CD8-positive, alpha-beta memory T cell (primary cell): ENCODE measurements at regions not wholly inside any gene's neighbourhood (a gene's known extent, or its start where the extent isn't known, plus 50 kb on each side); places are given as distances from the start of the nearest gene placed in this dataset.

Source experiments
- CTCF ChIA-PET: fragments of 350-600 bp; sonication (Branson Sonifier 250); formaldehyde crosslinking; loops from one replicate; lab custom pipeline; 2021; ENCODE audit warnings: antibody characterized with exemption; lab: Charles Lee
- POLR2A ChIA-PET: fragments of 350-600 bp; sonication (Branson Sonifier 250); formaldehyde crosslinking; loops from one replicate; lab custom pipeline; 2021; ENCODE audit warnings: antibody characterized with exemption; lab: Charles Lee
- DNase-seq, 5 donors: peaks; one replicate each; pipeline versions ENCODE4 v3.0.0 to v3.0.0-alpha.2; 2020 to 2022; ENCODE audit warnings: mixed read lengths in 1 of 5
- H3K27ac ChIP-seq: one replicate; pipeline ENCODE4 v1.7.0; 2013; ENCODE audit warnings: low read depth, mild to moderate bottlenecking, low read length, moderate library complexity
- H3K27me3 ChIP-seq: 2 replicates; pipeline ENCODE4 v1.7.0; 2013; ENCODE audit warnings: low read length, mild to moderate bottlenecking; ENCODE audit not compliant: insufficient read depth, poor library complexity, severe bottlenecking
- H3K36me3 ChIP-seq: 2 replicates; pipeline ENCODE4 v1.7.0; 2013; ENCODE audit warnings: mild to moderate bottlenecking, low read length, moderate library complexity; ENCODE audit not compliant: insufficient read depth
- H3K4me1 ChIP-seq: 2 replicates; pipeline ENCODE4 v1.7.0; 2013; ENCODE audit warnings: mild to moderate bottlenecking, low read length, moderate library complexity; ENCODE audit not compliant: insufficient read depth
- H3K4me3 ChIP-seq: 2 replicates; pipeline ENCODE4 v1.7.0; 2013; ENCODE audit warnings: mild to moderate bottlenecking, low read length
- H3K9me3 ChIP-seq: 2 replicates; pipeline ENCODE4 v1.7.0; 2013; ENCODE audit warnings: mild to moderate bottlenecking, low read length
- H3K27ac Mint-ChIP-seq, 8 donors: one replicate each; pipeline ENCODE4 v1.8.0; 2020 to 2021; ENCODE audit warnings: mixed read lengths in 8 of 8, mild to moderate bottlenecking in 6 of 8, inconsistent platforms in 3 of 8, moderate library complexity in 3 of 8
- H3K27me3 Mint-ChIP-seq, 2 donors: one replicate each; pipeline ENCODE4 v1.8.0; 2020 to 2021; ENCODE audit warnings: mixed read lengths in 2 of 2, mild to moderate bottlenecking in 1 of 2, moderate library complexity in 1 of 2
- H3K36me3 Mint-ChIP-seq, 3 donors: one replicate each; pipeline ENCODE4 v1.8.0; 2020 to 2021; ENCODE audit warnings: mixed read lengths in 3 of 3, inconsistent platforms in 1 of 3, mild to moderate bottlenecking in 1 of 3
- H3K4me1 Mint-ChIP-seq, 3 donors: one replicate each; pipeline ENCODE4 v1.8.0; 2020 to 2021; ENCODE audit warnings: mixed read lengths in 3 of 3, inconsistent platforms in 1 of 3, mild to moderate bottlenecking in 1 of 3
- H3K4me3 Mint-ChIP-seq, 7 donors: one replicate each; pipeline ENCODE4 v1.8.0; 2020 to 2021; ENCODE audit warnings: mixed read lengths in 7 of 7, mild to moderate bottlenecking in 6 of 7, moderate library complexity in 4 of 7, inconsistent platforms in 2 of 7
- H3K9me3 Mint-ChIP-seq, 5 donors: one replicate each; pipeline ENCODE4 v1.8.0; 2020 to 2022; ENCODE audit warnings: mixed read lengths in 5 of 5, mild to moderate bottlenecking in 3 of 5, moderate library complexity in 2 of 5, inconsistent platforms in 1 of 5

DNA sequence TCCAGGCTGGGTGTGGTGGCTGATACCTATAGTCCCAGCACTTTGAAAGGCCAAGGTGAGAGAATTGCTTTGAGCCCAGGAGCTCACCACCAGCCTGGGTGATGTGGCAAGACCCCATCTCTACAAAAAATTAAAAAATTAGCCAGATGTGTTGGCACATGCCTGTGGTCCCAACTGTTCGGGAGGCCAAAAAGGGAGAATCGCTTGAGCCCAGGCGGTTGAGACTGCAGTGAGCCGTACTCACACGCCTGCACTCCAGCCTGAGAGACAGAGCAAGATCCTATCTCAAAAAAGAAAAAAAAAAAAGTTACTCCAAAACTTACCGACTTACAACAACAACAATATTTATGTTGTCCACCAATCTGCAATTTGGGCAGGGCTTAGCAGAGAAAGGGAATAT, 178.0 kb upstream of the FN1 start:
- peaks cover 0 to 2% (median 0%) of the 10 kb centered on the region in 3 donors for H3K4me1 Mint-ChIP-seq
- peaks cover 14 to 20% of the 10 kb centered on the region in 2 donors for H3K27me3 Mint-ChIP-seq
- ChIA-PET POLR2A (no interaction called here), CTCF (no interaction called here)
- Histone ChIP-seq H3K4me3 (no peak overlapping the region), H3K27ac (no peak overlapping the region), H3K4me1 (no peaks in the 10 kb centered on the region), H3K36me3 (no peaks in the 10 kb centered on the region), H3K27me3 (no peaks in the 10 kb centered on the region), H3K9me3 (no peaks in the 10 kb centered on the region)
- H3K27ac Mint-ChIP-seq, result no peak overlapping the region
- H3K4me3 Mint-ChIP-seq, result no peak overlapping the region
- no peaks in the 10 kb centered on the region for H3K9me3 Mint-ChIP-seq
- DNase-seq, result no peak
- peaks cover 0 to 3% (median 0%) of the 10 kb centered on the region in 3 donors for H3K36me3 Mint-ChIP-seq

DNA sequence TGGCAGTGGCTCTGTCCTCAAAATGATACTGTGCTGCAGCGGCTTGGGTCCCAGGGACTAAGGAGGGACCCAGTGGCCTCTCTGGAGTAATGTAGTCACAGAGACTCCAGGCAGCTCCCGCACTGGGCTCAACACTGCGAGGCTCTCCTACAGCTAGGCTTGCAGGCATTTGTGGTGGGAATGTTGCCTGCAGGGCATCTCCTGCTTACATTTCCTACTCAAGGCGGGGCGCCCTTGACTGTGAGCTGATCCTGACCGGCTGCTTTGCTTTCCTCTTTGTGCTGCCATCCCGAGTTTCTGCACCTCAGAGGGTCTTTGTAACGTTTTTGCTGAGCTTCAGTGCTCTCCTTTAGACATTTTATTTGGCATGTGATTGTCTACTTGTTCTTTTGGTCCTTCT, 177.4 kb upstream of the FN1 start:
- H3K27me3 ChIP-seq, result no peaks in the 10 kb centered on the region
- H3K9me3 Mint-ChIP-seq, result no peaks in the 10 kb centered on the region
- peaks cover 14 to 20% of the 10 kb centered on the region in 2 donors for H3K27me3 Mint-ChIP-seq
- peaks cover 0 to 3% (median 0%) of the 10 kb centered on the region in 3 donors for H3K36me3 Mint-ChIP-seq
- peaks cover 0 to 2% (median 0%) of the 10 kb centered on the region in 3 donors for H3K4me1 Mint-ChIP-seq
- no peaks in the 10 kb centered on the region for H3K36me3 ChIP-seq
- ChIA-PET CTCF (no interaction called here), POLR2A (no interaction called here)
- no peaks in the 10 kb centered on the region for H3K9me3 ChIP-seq
- no peak for DNase-seq
- H3K4me1 ChIP-seq, result no peaks in the 10 kb centered on the region
- H3K4me3 ChIP-seq, result no peak overlapping the region
- H3K4me3 Mint-ChIP-seq, result no peak overlapping the region
- H3K27ac ChIP-seq, result no peak overlapping the region
- no peak overlapping the region for H3K27ac Mint-ChIP-seq

DNA sequence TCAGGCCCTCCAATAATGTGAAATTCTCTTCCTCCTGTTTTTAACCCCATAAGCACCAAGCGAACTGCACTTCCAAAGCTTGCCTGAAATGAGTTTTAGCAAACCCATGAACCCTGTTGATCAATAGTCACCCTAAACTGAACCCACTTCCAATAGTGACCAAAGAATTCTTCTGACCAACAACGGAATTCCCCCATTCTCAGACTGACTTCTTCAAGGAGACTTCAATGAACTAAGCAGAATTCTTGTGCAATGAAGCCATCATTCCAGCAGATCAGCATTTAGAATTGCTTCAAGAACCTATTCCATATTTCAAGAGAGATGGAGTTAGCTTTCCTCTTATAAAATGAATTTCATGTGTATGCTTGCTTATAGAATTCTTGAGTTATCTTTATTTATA, 176.9 kb upstream of the FN1 start:
- H3K27me3 Mint-ChIP-seq, result peaks cover 14 to 20% of the 10 kb centered on the region in 2 donors
- no peaks in the 10 kb centered on the region for H3K9me3 Mint-ChIP-seq
- H3K4me3 Mint-ChIP-seq, result no peak overlapping the region
- Histone ChIP-seq H3K4me3 (no peak overlapping the region), H3K27ac (no peak overlapping the region), H3K36me3 (no peaks in the 10 kb centered on the region), H3K27me3 (no peaks in the 10 kb centered on the region), H3K9me3 (no peaks in the 10 kb centered on the region), H3K4me1 (no peaks in the 10 kb centered on the region)
- H3K4me1 Mint-ChIP-seq, result peaks cover 0 to 2% (median 0%) of the 10 kb centered on the region in 3 donors
- H3K36me3 Mint-ChIP-seq, result peaks cover 0 to 3% (median 0%) of the 10 kb centered on the region in 3 donors
- no peak for DNase-seq
- ChIA-PET POLR2A (no interaction called here), CTCF (no interaction called here)
- no peak overlapping the region for H3K27ac Mint-ChIP-seq

GRCh38 chr2:215611609-215612386, 175.9 kb upstream of the FN1 start:
- no peak overlapping the region for H3K4me3 ChIP-seq
- H3K27me3 ChIP-seq, result no peaks in the 10 kb centered on the region
- H3K27ac Mint-ChIP-seq, result no peak overlapping the region
- ChIA-PET POLR2A (no interaction called here), CTCF (no interaction called here)
- H3K36me3 ChIP-seq, result no peaks in the 10 kb centered on the region
- no peaks in the 10 kb centered on the region for H3K9me3 ChIP-seq
- peaks cover 0 to 2% (median 0%) of the 10 kb centered on the region in 3 donors for H3K4me1 Mint-ChIP-seq
- H3K36me3 Mint-ChIP-seq, result no peaks in the 10 kb centered on the region
- no peak overlapping the region for H3K27ac ChIP-seq
- H3K4me3 Mint-ChIP-seq, result no peak overlapping the region
- H3K9me3 Mint-ChIP-seq, result no peaks in the 10 kb centered on the region
- H3K27me3 Mint-ChIP-seq, result peaks cover 8 to 20% of the 10 kb centered on the region in 2 donors
- no peaks in the 10 kb centered on the region for H3K4me1 ChIP-seq
- DNase-seq, result no peak

GRCh38 chr2:215609089-215610032, 173.5 kb upstream of the FN1 start:
- H3K4me1 Mint-ChIP-seq, result peaks cover 0 to 2% (median 0%) of the 10 kb centered on the region in 3 donors
- Histone ChIP-seq H3K4me3 (no peak overlapping the region), H3K27me3 (no peaks in the 10 kb centered on the region), H3K9me3 (no peaks in the 10 kb centered on the region), H3K27ac (no peak overlapping the region), H3K36me3 (no peaks in the 10 kb centered on the region), H3K4me1 (no peaks in the 10 kb centered on the region)
- peaks cover 6 to 16% of the 10 kb centered on the region in 2 donors for H3K27me3 Mint-ChIP-seq
- no peaks in the 10 kb centered on the region for H3K9me3 Mint-ChIP-seq
- H3K4me3 Mint-ChIP-seq, result no peak overlapping the region
- CTCF ChIA-PET, result interaction anchor here (1.1 kb wide), 1 partner anchor 9 kb away, joined by 3 read pairs; no protein-coding TSS in a partner anchor
- H3K27ac Mint-ChIP-seq, result no peak overlapping the region
- POLR2A ChIA-PET, result no interaction called here
- no peaks in the 10 kb centered on the region for H3K36me3 Mint-ChIP-seq
- no peak for DNase-seq

- no peaks in the 10 kb centered on the region for H3K9me3 ChIP-seq
- Mint-ChIP-seq H3K4me1 (peaks cover 0 to 2% (median 0%) of the 10 kb centered on the region in 3 donors), H3K36me3 (no peaks in the 10 kb centered on the region), H3K4me3 (no peak overlapping the region), H3K9me3 (no peaks in the 10 kb centered on the region), H3K27me3 (peaks cover 2 to 11% of the 10 kb centered on the region in 2 donors), H3K27ac (no peak overlapping the region)
- POLR2A ChIA-PET, result no interaction called here
- CTCF ChIA-PET, result no interaction called here
- no peak overlapping the region for H3K4me3 ChIP-seq
- H3K27ac ChIP-seq, result no peak overlapping the region
- DNase-seq, result no peak
- no peaks in the 10 kb centered on the region for H3K27me3 ChIP-seq
- no peaks in the 10 kb centered on the region for H3K4me1 ChIP-seq
- H3K36me3 ChIP-seq, result no peaks in the 10 kb centered on the region
Observed at GRCh38 chr2:215607766-215608165, 171.9 kb upstream of the FN1 start.

DNA sequence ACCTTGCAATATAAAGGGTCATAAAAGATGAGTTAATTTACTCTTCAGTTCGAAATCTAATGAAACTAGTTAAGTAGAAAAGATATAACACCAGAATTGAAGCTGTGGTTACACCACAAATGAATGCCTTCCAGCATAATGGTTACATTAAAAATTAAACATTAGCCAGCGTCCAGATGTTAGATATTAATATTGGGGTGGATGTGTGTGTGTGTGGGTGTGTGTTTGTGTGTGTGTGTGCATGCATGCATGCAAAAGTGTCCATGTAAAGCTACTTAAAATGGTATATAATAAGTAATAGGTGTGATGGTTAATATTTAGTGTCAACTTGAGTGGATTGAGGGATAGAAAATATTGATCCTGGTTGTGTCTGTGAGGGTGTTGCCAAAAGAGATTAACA, 170.4 kb upstream of the FN1 start:
- Mint-ChIP-seq H3K4me3 (no peak overlapping the region), H3K27ac (no peak overlapping the region), H3K4me1 (no peaks in the 10 kb centered on the region), H3K27me3 (peaks cover 2 to 4% of the 10 kb centered on the region in 2 donors), H3K36me3 (no peaks in the 10 kb centered on the region), H3K9me3 (peaks cover 0 to 2% (median 0%) of the 10 kb centered on the region in 5 donors)
- no peaks in the 10 kb centered on the region for H3K27me3 ChIP-seq
- H3K27ac ChIP-seq, result no peak overlapping the region
- CTCF ChIA-PET, result no interaction called here
- no peaks in the 10 kb centered on the region for H3K9me3 ChIP-seq
- no peak for DNase-seq
- POLR2A ChIA-PET, result no interaction called here
- no peak overlapping the region for H3K4me3 ChIP-seq
- H3K36me3 ChIP-seq, result no peaks in the 10 kb centered on the region
- no peaks in the 10 kb centered on the region for H3K4me1 ChIP-seq

GRCh38 chr2:215605214-215605613, 169.3 kb upstream of the FN1 start:
- no peaks in the 10 kb centered on the region for H3K36me3 Mint-ChIP-seq
- CTCF ChIA-PET, result no interaction called here

More at GRCh38 chr2:215605214-215605613, 169.3 kb upstream of the FN1 start:
- Mint-ChIP-seq H3K27me3 (peaks cover 2 to 4% of the 10 kb centered on the region in 2 donors), H3K9me3 (peaks cover 0 to 2% (median 0%) of the 10 kb centered on the region in 5 donors), H3K27ac (no peak overlapping the region), H3K4me1 (no peaks in the 10 kb centered on the region), H3K4me3 (no peak overlapping the region)
- no peaks in the 10 kb centered on the region for H3K27me3 ChIP-seq
- POLR2A ChIA-PET, result no interaction called here
- H3K4me3 ChIP-seq, result no peak overlapping the region
- no peak overlapping the region for H3K27ac ChIP-seq
- H3K9me3 ChIP-seq, result no peaks in the 10 kb centered on the region
- no peaks in the 10 kb centered on the region for H3K4me1 ChIP-seq
- H3K36me3 ChIP-seq, result no peaks in the 10 kb centered on the region
- DNase-seq, result no peak
